ENCODE measurements at regions not wholly inside any gene's neighbourhood (a gene's known extent, or its start where the extent isn't known, plus 50 kb on each side); places are given as distances from the start of the nearest gene placed in this dataset.

- no peak for TF ChIP-seq EP300 (IDR thresholded peaks at IDR 0.05)
- WGBS, result 73% methylated on average over 4 of the region's 4 CpGs
- H3K27me3 ChIP-seq, result no peaks in the 10 kb centered on the region
Measured at GRCh38 chr5:8280711-8281363, 411.9 kb downstream of the MTRR start.

GRCh38 chr5:8288334-8288733 lies 419.4 kb downstream of the MTRR start:
- H3K27ac ChIP-seq, result no peak overlapping the region
- no peaks in the 10 kb centered on the region for H3K36me3 ChIP-seq
- H3K4me1 ChIP-seq, result no peaks in the 10 kb centered on the region
- H3K27me3 ChIP-seq, result no peaks in the 10 kb centered on the region
- no peaks in the 10 kb centered on the region for H3K9me3 ChIP-seq
- no peak overlapping the region for H3K4me3 ChIP-seq
- TF ChIP-seq CTCF (IDR thresholded peaks at IDR 0.05) (no peak), POLR2A (IDR thresholded peaks at IDR 0.05) (no peak)
- no peak for DNase-seq (ENCODE audit: low spot score in 2 of 2)

More at GRCh38 chr5:8280711-8281363, 411.9 kb downstream of the MTRR start:
- DNase-seq (ENCODE audit: low spot score in 2 of 2), result no peak
- no peaks in the 10 kb centered on the region for H3K36me3 ChIP-seq
- no peak overlapping the region for H3K4me3 ChIP-seq
- H3K4me1 ChIP-seq, result no peaks in the 10 kb centered on the region
- H3K9me3 ChIP-seq, result no peaks in the 10 kb centered on the region
- H3K27ac ChIP-seq, result no peak overlapping the region

- DNase-seq (ENCODE audit: low spot score in 2 of 2), result no peak
- no peaks in the 10 kb centered on the region for H3K9me3 ChIP-seq
- no peaks in the 10 kb centered on the region for H3K27me3 ChIP-seq
- no peaks in the 10 kb centered on the region for H3K4me1 ChIP-seq
- no peak overlapping the region for H3K4me3 ChIP-seq
- WGBS, result 72% methylated on average over 6 of the region's 6 CpGs
- TF ChIP-seq POLR2A (IDR thresholded peaks at IDR 0.05), result no peak
- no peak for TF ChIP-seq POLR2AphosphoS5 (IDR thresholded peaks at IDR 0.05)
- TF ChIP-seq EP300 (IDR thresholded peaks at IDR 0.05), result no peak
- no peaks in the 10 kb centered on the region for H3K36me3 ChIP-seq
- no peak overlapping the region for H3K27ac ChIP-seq
Measured at GRCh38 chr5:8288897-8289516, 420.1 kb downstream of the MTRR start.

- Histone ChIP-seq H3K27me3 (no peaks in the 10 kb centered on the region), H3K4me3 (no peak overlapping the region), H3K9me3 (no peaks in the 10 kb centered on the region), H3K36me3 (no peaks in the 10 kb centered on the region), H3K4me1 (no peaks in the 10 kb centered on the region), H3K27ac (no peak overlapping the region)
- WGBS, result 53% methylated on average over 1 of the region's 1 CpG
- TF ChIP-seq POLR2AphosphoS5 (IDR thresholded peaks at IDR 0.05) (no peak), CTCF (IDR thresholded peaks at IDR 0.05) (no peak), EP300 (IDR thresholded peaks at IDR 0.05) (no peak), POLR2A (IDR thresholded peaks at IDR 0.05) (no peak)
- DNase-seq (ENCODE audit: low spot score in 2 of 2), result no peak
Measured at GRCh38 chr5:8289779-8290178, 420.8 kb downstream of the MTRR start.

GRCh38 chr5:8290721-8291120 lies 421.8 kb downstream of the MTRR start:
- TF ChIP-seq POLR2AphosphoS5 (IDR thresholded peaks at IDR 0.05), result no peak
- TF ChIP-seq EP300 (IDR thresholded peaks at IDR 0.05), result no peak
- TF ChIP-seq CTCF (IDR thresholded peaks at IDR 0.05), result no peak
- TF ChIP-seq POLR2A (IDR thresholded peaks at IDR 0.05), result no peak
- Histone ChIP-seq H3K27me3 (no peaks in the 10 kb centered on the region), H3K27ac (no peak overlapping the region), H3K9me3 (no peaks in the 10 kb centered on the region), H3K4me3 (no peak overlapping the region), H3K4me1 (no peaks in the 10 kb centered on the region), H3K36me3 (no peaks in the 10 kb centered on the region)
- DNase-seq (ENCODE audit: low spot score in 2 of 2), result no peak
- 71% methylated on average over 2 of the region's 2 CpGs for WGBS

DNA sequence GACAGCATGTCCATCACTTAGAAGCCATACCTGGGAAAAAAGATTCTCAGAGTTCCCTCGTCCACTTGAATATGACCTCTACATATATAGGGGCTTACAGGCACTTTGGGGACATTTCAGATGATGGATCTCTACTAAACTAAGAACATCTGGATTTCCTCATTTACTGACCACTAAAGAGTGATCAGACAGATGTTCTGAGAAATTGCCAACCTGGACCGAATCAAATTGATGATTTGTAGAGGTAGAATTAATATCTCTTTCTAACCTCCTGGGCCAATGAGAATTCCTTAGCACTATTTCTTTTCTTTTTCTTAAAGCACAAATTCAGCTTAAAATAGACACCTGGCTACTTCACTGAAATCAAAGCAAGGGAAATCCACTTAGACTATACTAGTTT lies 422.7 kb downstream of the MTRR start:
- Histone ChIP-seq H3K27ac (no peak overlapping the region), H3K9me3 (no peaks in the 10 kb centered on the region), H3K27me3 (no peaks in the 10 kb centered on the region), H3K4me1 (no peaks in the 10 kb centered on the region), H3K4me3 (no peak overlapping the region), H3K36me3 (no peaks in the 10 kb centered on the region)
- DNase-seq (ENCODE audit: low spot score in 2 of 2), result no peak
- no peak for TF ChIP-seq CTCF (IDR thresholded peaks at IDR 0.05)
- TF ChIP-seq EP300 (IDR thresholded peaks at IDR 0.05), result no peak
- TF ChIP-seq POLR2A (IDR thresholded peaks at IDR 0.05), result no peak
- no peak for TF ChIP-seq POLR2AphosphoS5 (IDR thresholded peaks at IDR 0.05)
- WGBS, result 74% methylated on average over 2 of the region's 2 CpGs
